SKM-1 treated with dmso at 0.1 percent for 144 hours (cell line): ENCODE measurements at regions not wholly inside any gene's neighbourhood (a gene's known extent, or its start where the extent isn't known, plus 50 kb on each side); places are given as distances from the start of the nearest gene placed in this dataset.
"Not testable (repeated sequence)": the region's sequence is repeated elsewhere in the genome, so short reads cannot be mapped to it uniquely, and the experiment has no call there.

Experiments
- DNase-seq: peaks from one replicate; lab custom pipeline; 2025; ENCODE audit not compliant: unreplicated experiment; lab: John Stamatoyannopoulos, UW

DNA sequence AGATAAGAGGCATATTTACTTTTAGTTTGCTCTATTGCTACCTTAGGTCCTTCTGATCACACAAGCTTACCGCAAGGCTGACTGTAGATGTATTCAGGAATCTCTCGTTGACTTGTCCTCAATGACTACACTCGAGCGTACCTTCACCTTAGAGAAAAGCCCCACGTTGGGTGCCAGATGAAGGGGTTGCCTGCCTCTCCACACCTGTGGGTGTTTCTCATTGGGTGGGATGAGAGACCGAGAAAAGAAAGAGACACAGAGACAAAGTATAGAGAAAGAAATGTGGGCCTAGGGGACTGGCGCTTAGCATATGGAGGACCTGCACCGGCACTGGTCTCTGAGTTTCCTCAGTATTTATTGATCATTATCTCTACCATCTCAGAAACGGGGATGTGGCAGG lies 51.8 kb downstream of the ASCL4 start:
- no peak for DNase-seq

DNA sequence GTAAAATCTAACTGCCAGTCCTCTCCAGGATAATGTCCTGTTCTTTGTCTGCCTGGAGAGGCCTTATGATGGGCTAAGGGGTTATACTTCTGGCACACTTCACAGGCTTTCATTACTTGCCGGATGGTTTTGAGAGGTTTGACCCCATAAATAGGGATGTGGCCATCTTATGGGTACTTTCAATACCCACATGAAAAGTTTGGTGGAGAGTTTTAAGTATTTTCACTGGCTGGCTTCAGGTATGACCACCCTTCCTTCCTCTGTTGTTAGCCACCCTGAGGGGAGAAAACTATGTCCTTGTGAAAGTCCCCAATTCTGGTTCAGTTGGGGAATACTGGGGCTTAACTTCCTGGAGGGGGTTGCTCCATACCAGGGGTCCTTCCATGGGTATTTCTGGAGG lies 54.8 kb downstream of the ASCL4 start:
- no peak for DNase-seq

DNA sequence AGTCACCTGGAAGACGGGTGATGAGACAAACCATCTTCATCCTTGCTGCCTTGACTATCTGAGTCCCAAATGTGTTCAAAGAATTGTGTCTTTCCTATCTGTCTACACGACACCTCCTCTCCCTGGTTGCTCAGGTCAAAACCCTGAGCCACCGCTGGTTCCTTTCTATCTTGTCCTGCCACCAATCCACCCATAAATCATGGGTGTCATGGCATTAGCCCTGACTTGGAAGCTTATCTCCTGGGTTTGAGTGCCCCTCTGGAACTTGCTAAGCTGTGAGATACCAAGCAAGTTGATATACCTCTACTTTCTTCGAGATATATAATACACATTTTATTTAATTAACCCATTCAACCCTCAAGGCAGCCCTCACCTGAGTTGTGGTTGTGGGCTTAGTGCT lies 57.9 kb downstream of the ASCL4 start:
- no peak for DNase-seq

DNA sequence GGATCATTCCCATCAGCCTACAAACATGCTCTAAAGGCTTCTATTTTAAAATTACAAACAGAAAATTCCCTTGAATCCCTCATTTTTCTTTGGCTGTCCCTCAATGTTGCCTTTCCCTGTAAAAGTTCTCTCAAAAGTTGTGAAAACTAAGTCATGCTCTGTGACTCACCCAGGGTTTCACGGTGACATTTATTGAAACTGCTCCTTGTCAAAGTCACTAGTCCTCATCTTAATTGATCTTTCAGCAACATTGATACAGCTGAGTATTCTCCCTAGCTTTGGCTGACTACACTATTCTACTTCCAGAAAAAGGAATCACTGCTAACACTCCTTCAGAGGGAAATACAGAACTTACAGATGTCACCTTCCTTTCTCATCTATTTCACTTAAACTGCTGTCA lies 65.7 kb downstream of the ASCL4 start:
- DNase-seq, result no peak

DNA sequence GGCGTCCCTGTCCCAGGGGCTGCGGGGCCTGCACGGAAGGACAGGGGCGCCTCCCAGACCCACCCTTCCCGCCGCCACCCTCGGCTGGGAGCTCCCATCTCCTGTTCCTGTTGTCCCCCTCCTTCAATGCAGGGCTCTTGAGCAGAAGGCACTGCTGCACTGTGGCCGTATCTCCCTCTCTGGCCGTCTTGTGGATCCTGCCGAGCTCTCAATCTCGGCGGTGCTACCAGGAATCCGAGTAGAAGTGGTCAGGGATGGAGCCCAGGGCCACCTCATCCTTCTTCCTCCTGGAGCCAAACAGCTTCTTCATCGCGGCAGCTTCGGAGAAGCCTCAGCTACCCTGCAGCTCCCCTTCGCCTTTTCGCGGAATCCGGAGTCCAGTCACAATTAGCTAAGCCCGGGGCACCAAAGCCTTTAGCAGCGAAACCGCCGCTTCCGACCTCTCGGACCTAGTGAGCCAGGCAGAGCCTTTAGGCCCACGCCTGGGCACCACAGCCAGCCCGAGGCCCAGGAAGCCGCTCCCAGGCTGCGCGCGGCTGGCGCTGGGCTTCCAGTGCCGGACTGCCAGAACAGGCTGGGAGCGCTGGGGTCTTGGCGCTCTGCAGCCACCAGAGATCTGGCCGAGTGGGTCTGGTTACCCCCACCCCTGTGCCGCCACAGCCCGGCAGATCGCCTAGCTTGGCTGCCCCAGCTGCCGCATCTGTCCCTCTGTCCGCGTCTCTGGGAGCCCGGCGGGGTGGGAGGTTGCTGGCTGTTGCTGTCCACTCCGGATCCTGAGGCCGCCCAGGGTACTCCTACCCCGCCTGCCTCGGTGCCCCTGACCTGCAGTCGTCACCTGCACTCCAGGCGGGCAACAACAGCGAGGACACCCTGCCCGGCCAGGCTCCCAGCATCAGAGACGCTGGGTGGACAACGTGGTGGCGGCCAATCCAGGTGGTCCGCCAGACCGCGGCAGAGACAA lies 69.1 kb downstream of the ASCL4 start:
- no peak for DNase-seq

DNA sequence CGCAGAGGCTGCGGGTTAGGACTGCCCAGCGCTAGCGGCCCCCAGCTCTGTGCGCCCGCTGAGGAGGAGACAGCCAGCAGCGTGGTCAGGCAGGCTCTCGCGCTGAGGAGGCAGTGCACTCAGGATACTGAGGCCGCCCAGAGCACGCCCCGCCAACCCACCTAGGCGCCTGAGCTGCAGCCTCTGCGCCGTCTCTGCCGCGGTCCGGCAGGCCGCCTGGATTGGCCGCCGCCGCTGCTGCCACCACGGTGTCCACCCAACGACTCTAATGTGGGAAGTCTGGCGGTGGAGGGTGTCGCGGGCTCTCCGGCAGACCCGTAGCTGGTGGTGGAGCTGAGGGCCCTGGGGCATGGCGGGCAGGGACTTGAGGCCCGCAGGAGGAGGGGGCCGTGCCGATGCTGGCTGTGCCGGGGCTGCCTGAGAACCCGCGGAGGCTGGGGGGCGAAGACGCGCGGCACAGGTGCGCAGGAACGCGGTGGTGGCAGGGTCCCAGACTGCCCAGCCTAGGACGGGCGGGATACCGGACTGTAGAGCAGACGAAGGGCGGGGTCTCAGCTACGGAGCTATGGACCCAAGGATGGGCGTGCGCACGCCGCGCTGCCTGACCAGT lies 69.9 kb downstream of the ASCL4 start:
- DNase-seq, result no peak

DNA sequence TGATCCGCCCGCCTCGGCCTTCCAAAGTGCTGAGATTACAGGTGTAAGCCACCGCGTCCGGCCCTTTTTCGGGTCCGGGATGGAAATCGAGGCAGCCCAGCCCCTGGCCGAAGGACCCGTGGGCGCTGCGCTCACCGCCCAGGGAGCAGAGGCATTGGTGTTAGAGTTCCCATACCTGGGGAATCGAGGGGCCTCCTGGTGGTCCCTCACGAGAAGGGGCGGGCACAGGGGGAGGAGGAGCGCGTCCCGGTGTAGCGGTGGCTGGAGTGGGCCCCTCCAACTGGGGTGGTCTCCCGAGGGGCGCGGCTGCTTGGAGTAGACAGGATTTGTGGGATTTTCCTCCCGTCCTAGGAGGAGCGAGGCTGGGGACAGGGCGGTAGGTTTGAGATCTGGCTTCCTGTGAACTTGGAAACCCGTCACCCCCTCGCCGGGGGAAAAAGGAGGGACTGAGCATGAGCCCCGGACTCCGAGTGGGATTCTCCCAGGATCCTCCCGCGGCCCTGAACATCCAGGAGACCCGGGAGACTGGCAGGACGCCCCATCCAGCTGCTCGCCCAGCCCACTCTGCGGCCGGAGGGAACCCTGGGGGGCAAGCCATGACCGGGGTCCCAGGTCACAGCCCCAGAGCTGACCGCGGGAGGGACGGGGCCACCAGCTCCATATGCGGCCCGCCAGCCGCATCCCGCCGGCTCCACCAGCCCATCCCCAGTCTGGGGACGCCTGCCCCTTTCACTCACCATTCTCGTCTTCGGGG lies 70.9 kb downstream of the ASCL4 start:
- DNase-seq, result no peak

DNA sequence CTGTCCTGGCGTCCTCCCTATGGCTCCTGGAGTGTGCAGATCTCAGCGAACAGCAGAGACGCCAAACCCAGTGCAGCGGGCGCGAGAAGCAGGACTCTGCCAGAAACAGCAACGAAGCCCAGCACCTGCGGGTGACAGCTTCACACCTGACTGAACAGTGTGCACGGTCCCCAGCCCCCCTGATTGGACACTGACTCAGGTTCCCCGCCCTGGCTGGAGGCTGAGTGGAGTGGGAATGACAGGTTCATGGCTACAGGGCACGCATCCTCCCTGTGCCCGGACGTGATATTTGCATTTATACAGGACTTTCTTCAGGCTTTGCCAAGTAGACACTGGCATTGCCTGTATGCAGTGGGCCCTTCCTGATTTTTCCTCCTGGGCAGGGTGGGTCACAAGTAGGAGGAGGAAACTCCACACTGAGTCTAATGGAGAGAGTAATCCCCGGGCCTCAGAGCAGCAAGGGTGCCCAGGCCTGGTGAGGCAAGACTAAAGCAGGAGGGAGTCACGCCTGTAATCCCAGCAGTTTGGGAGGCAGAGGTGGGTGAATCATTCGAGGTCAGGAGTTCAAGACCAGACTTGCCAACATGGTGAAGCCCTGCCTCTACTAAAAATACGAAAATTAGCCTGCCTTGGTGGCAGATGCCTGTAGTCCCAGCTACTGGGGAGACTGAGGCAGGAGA lies 71.6 kb downstream of the ASCL4 start:
- DNase-seq, result no peak

DNA sequence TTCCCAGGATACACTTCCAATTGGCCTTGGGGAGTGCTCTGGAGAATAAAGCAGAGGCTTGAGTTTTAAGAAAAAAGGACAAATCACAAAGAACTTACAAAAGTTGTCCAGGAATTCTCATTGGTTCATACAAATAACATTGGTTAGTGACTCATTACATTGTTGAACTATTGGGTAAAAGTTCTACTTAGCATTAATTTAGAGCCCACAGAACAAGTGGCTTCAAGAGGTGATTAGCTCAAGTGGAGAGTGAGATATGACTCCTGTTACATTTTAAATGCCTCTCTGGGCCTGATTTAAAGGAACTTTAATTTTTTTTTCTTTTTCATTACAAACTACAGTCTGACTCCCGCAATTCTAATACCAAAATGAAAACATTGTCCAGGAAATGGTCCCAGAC lies 72.9 kb downstream of the ASCL4 start:
- DNase-seq, result no peak

DNA sequence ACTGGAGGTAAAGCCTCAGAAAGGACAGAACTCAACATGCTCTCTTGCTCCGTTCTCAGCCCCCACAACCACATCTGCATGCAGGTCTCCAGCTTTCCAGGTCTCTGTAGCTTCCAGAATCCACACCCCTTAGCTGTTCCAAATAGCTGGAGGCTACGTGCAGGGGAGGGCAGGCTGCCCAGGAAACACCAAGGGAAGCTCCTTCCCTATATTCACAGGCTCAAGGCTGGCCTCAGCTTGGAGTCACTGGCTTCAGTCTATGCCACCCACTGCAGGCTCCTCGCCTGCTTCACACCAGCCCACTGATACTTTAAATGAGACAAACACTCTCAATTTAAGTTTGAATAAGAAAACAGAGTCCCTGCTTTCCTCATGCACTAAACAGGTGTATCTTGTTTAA lies 73.3 kb downstream of the ASCL4 start:
- DNase-seq, result no peak

DNA sequence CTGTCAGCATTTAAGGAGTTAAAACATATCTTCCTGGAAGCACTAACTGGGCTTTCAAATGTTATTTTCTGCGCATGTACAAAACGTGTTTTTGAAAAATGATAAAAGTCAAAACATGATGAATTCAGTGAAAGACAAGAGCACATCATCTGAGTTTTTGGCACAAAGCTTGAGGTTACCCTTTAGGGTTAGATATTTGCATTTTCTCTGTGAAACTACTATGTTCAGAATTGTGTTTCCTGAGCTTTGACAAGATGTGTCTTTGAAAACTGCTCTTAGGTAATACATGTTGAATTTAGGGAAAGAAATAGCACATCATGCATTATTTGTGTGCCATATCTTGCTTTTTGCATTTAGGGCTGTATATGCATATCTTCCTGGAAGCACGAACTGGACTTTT lies 79.0 kb downstream of the ASCL4 start:
- DNase-seq, result no peak

DNA sequence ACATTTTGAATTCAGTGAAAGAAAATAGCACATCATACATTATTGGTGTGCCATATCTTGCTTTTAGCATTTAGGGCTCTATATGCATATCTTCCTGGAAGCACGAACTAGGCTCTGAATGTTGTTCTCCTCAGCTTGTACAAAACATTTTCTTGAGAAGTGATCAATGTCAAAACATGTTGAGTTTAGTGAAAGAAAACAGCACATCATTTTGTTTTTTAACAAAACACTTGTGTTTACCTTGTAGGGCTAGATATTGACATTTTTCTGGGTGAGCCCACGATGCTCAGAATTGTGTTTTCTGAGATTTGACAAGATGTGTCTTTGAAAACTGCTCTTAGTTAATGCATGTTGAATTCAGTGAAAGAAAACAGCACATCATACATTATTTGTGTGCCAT lies 81.0 kb downstream of the ASCL4 start:
- no peak for DNase-seq

DNA sequence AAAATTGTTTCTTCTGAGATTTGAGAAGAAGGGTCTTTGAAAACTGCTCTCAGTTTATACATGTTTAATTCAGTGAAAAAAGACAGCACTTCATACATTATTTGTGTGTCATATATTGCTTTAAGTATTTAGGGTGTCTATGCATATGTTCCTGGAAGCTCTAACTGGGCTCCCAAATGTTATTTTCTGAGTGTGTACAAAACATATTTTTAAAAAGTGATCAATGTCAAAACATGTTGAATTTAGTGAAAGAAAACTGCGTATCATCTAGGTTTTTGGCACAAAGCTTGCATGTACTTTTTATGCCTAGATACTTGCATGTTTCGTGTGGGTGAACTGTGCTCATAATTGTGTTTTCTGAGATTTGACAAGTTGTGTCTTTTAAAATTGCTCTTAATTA lies 81.6 kb downstream of the ASCL4 start:
- no peak for DNase-seq

DNA sequence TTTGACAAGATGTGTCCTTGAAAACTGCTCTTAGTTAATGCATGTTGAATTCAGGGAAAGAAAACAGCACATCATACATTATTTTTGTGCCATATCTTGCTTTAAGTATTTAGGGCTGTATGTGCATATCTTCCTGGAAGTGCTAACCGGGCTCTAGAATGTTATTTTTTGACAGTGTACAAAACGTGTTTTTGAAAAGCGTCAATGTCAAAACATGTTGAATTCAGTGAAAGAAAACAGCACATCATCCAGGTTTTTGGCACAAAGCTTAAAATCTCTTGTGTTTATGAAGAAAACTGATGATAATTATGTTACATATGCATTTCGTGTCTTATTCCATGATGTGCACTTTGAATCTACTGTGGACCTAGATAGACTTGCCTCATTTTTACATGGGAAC lies 82.7 kb downstream of the ASCL4 start:
- no peak for DNase-seq

DNA sequence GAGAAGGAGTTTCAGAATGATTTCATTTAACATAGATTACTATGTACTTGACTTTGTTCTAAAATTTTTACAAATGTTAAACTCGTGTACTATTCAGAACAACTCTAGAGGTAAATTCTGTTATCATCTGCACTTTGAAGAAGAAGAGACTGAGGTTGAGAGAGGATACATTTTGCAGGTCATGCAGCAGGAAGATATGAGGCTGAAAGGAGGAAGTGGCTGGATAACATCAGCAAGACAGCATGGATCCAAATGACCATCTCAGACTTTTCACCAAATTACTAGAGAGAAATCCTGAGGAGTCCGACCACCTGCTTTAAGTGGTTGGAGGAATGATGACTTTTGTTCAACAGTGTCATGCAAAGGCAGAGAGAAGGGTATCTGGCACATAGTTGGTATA lies 84.9 kb downstream of the ASCL4 start:
- no peak for DNase-seq

DNA sequence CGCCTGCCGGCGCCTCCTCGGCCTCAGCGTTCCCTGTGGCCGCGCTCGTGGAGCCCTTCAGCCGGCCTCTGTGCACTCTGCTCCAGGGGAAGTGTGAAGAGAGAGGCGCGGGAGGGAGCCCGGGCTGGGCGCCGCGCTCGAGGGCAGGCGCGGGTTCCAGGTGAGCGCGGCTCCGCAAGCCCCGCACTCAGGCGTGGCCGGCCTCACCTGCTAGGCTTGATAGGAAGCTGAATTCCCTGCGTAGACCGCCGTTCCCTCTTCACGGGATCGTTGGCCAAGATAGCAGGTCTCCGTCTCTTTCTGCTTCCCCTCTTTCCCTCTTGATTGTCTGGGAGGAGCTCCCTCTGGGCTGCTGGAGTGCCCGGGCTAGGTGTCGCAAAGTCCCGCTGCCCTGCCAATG lies 89.7 kb downstream of the ASCL4 start:
- DNase-seq, result no peak

DNA sequence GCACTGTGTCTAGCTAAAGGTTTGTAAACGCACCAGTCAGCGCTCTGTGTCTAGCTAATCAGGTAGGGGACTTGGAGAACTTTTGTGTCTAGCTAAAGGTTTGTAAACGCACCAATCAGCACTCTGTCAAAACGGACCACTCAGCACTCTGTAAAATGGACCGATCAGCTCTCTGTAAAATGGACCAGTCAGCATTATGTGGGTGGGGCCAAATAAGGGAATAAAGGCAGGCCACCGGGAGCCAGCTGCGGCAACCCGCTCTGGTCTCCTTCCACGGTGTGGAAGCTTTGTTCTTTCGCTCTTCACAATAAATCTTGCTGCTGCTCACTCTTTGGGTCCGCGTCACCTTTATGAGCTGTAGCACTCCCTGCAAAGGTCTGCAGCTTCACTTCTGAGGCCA lies 90.2 kb downstream of the ASCL4 start:
- DNase-seq, result not testable (repeated sequence)

DNA sequence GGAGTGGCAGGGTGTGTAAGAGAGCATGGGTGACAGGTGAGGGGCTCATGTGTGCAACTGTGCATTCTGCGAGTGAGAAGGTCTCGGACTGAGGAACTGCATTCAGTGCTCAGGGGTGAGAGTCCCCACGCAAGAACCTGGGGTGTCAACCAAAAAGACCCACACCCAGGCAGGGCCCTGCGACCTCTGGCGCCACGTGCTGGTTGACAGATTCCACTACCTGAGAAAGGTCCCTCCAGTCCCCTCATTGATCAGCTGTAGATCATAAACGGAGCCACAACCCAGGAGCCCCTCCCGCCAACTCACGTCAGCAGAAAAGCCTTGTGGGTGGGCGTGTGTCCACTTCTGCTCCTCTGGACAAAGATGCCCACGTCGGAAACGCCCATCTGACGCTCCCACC lies 98.7 kb downstream of the ASCL4 start:
- DNase-seq, result no peak

DNA sequence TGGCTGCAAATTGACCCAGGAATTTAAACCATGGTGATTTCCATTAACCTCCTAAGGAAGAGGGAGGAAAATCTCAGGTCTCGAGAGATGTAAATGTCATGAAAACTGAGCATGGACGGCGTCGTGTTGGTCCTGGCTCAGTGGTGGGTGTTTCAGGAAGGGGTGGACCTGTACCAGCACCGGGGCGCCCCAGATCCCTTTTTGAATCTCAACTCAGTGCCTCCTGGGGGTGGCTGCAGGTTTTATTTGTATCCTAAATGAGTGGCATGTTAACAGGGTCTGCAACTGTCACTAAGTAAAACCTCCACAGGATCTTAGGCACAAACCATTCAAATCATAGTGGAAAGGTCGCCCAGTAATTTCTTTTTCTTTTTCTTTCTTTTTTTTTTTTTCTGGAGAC lies 101.3 kb downstream of the ASCL4 start:
- DNase-seq, result no peak

DNA sequence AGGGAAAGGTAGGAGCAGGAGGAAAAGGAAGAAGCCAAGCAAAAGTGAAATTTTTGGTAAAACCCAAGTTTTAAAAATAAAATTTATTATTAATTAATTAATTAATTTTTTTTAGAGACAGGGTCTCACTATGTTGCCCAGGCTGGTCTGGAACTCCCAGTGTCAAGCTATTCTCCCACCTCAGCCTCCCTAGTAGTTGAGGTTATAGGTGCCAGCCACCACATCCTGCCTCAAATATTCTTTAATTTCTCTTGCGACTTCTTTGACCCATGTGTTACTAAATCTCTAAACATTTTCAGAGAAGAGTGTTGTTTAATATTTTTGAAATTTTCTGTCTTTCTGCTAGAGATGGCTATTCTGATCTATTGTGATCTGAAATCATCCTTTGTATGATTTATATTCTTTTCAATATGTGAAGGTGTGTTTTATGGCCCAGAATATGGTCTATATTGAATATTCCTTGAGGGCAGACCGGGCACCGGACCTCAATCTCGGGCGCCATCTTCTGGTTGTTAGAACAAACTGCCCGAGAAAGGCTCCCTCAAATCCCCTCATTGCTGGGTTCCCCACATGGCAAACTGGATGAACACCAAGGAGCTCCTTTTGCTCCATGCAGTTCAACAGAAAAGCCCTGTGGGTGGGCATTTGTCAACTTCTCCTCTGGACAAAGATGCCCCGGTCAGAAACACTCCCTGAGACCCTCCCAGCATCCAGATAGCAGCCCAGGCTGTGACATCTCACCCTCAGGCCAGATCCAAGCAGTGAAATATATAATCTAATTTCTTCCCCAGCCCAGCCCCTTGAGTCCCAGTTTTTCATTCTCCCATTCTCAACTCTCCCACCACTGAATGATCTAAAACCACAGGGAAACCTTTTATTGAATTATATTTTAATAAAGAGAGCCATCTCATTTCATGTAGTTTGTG lies 110.5 kb downstream of the ASCL4 start:
- DNase-seq, result peak; percentile 26
